ENCODE measurements at regions not wholly inside any gene's neighbourhood (a gene's known extent, or its start where the extent isn't known, plus 50 kb on each side); places are given as distances from the start of the nearest gene placed in this dataset.
"Not testable (repeated sequence)": the region's sequence is repeated elsewhere in the genome, so short reads cannot be mapped to it uniquely, and the experiment has no call there.

DNA sequence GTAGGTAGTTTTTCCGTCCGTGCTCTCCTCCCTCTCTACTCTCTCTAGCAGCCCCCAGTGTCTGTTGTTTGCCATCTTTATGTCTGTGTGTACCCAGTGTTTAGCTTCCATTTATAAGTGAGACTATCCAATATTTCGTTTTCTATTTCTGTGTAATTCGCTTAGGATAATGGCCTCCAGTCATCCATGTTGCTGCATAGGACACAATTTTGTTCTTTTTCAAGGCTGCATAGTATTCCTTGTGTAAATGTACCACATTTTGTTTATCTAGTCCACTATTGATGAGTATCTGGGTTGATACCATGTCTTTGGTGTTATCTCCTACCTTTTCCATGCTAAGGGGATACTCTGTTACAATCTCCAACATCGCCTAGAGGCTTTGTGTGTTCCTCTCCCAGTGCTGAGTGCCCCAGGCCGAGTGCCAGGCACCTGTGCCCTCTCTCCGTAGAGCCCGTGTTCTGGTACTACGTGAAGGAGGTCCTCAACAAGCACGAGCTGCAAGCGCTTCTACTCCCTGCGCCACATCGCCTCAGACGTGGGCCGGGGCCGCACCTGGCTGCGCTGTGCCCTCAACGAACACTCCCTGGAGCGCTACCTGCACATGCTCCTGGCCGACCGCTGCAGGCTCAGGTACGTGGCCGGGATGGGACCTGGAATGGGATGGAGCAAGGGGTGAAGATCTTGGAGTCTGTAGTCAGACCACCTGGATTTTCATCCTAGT is 51.0 kb downstream of the NPIPB11 start:
- DNase-seq, result not testable (repeated sequence)

DNA sequence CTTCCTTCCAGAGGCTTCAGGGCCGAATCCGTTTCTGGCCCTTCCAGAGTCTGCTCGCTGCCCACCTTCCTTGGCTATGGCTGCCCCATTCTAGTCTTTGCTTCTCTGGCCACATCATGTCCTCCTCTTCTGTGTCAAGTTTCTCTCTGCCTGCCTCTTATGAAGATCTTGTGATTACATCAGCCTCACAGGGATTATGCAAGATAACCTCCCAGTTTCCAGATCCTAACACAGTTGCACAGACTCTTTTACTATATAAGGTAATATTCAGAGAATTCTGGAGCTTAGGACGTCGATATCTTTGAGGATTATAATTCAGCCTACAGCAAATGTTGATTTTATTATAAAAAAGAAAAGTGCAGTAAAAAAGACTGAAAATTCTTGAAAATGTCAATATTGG is 52.1 kb downstream of the NPIPB11 start:
- DNase-seq, result not testable (repeated sequence)

DNA sequence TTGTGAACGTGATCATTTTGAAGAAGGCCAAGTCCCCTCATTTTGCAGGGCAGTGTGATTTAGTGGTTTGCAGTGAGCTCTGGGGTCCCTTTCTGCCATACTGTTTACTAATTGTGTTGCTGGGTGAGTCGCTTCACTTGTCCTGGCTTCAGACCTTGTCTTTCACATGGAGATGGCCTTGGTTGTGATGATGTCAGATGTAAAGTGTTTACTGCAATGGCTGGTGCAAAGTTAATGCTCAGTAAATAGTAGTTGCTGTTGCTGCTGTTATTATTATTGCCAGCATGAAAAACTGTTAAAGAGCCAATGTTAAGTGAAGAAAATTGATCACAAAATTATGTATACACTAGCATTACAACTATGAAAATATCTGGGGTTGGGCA is 53.9 kb downstream of the NPIPB11 start:
- not testable (repeated sequence) for DNase-seq

DNA sequence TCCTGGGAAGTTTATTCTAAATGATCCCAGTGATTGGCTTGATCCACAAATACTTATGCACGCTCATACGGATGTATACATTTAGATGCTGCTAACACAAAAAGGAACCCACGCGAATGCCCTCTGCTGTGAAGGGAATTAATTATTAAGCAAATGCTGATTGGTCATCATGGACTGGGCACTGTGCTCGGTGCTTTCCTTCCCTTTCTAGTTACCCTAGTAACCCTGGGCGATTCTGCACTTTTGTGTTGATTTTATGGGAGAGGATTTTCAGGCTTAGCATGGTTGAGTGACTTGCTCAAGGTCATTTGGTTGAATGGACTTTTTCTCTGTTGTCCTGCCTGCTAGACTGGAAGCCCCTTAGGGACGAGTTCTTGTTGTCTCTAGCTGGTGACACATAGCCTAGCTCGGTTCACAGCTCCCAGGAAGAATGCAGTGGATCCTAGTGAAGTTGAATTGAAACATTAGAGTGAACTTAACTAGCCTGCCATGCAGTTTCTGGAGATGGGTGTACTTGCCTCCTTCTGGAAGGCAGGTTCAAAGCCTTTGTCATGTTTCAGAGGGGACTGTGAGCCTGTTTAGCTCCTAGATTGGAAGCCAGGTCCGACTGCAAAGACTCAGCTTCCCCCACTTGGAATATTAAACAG is 54.4 kb downstream of the NPIPB11 start:
- not testable (repeated sequence) for DNase-seq

DNA sequence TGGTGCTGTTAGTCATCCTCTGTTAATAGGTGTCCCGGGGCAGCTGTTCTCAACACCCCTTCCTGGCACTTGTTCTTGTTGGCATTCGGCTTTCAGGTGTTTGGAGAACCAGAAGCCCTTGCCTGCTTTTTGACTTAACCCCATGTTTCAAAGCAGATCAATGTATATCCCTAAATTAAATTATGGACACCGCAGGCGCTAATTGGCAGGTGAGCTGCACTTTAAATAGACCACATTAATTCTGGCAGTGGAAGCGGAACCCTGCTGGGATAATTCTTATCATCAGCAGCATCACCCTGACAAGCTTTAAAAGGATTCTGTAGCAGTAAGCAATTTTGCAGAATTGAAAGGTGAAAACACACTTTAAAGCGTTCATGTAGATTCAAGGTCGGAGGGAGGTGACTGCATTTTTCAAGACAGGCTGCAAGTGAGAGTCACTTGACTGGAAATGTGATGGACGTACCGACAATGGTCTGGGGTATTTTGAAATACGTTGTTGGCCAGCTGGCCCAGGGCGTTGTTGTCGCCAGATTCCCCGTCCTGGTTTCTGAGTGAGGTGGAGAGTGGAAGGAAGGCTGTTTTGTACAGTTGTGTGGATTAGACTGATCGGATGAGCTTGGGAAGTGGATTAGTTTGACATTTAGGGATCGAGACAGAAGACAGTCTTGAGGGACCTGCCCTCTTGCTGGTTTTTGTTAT is 55.1 kb downstream of the NPIPB11 start:
- not testable (repeated sequence) for DNase-seq

DNA sequence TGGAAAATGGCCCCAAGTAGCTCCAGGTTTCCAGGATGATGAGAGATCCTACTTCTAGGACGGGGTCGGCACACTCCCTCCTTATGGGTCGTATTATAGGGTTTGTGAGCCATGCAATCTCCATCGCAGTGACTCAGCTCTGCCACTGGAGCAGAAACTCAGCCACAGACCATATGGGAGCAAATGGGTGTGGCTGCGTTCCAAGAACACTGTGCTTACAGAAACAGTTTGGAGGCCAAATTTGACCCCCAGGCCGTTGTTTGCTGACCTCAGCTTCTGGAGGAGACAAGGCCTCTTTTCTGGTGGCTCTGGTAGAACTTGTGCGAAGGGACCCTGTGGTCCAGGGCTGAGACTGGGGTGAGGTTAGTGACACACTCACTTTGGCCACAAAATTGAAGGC is 56.5 kb downstream of the NPIPB11 start:
- DNase-seq, result peak; percentile 57

DNA sequence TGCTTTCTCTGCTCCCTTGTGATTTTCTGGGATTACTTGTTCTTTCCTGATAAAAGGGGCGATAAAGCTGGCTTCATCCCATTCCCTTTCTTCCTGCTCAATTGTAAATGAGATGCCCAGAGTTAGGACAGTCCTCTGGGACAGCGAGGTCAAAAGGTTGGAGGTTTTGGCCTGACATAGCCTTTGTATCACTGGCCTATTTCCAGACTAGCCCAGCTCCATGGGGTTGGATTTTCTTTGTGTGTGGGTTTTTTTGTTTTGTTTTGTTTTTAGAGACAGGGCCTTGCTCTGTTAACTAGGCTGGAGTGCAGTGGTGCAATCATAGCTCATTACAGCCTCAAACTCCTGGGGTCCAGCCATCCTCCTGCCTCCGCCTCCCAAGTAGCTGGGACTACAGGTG is 57.8 kb downstream of the NPIPB11 start:
- DNase-seq, result not testable (repeated sequence)

DNA sequence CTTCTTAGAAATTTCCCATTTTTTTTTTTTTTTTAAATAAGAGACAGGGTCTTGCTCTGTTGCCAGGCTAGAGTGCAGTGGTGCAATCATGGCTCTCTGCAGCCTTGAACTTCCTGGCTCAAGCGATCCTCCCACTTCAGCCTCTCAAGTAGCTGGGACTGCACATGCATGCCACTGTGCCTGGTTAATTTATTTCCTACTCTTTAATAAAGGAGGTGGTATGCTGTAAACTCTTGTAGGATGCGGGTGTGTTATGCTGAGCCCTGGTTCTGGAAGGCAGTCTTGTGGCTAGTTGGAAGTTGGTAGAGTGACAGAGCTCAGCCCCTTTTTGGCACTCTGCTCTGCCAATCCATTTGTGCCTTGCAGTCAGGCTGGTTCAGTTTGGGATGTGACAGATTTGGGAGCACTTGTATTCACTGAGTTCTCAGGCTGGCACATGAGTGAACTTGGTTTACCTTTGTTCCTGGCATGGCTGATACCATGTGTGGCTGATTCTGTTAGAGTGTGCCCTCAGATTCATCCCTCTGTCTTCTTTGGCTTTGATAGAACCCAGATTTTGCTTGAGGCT is 58.3 kb downstream of the NPIPB11 start:
- not testable (repeated sequence) for DNase-seq

DNA sequence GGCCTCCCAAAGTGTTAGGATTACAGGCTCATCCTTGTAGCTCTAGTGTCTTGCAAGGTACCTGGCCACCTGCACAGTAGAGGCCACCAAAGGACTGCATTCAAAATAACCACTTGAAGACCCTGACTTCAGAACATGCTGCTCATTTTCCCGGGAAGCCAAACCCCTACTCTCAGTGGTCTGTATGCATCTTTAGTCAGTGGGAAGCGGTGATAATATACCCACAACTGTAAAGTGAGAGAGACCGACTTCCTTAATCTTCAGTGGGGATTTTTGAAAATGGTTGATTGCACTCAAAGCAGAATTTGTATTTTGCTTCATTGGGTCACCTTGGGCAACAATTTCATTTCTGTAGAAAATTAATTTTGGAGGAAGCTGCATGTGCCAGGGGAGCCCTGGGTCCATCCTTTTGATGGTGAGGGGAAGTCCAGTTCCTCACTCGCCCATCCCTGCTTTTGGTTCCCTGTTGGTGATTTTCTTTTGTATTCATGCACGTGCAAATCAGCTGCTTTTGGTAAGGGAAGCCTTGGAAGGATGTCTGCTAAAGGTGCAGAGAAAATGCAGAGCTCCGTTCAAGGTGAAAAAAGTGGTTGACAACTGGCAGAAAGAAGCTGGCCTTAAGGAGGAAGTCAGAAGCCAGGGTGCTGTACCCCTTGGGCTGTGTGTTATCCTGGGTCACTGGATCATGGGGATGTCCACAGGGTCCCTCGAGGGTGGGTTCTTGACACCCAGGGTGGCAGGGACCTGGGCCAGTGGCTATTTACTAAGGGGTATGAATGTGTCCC is 59.5 kb downstream of the NPIPB11 start:
- not testable (repeated sequence) for DNase-seq

DNA sequence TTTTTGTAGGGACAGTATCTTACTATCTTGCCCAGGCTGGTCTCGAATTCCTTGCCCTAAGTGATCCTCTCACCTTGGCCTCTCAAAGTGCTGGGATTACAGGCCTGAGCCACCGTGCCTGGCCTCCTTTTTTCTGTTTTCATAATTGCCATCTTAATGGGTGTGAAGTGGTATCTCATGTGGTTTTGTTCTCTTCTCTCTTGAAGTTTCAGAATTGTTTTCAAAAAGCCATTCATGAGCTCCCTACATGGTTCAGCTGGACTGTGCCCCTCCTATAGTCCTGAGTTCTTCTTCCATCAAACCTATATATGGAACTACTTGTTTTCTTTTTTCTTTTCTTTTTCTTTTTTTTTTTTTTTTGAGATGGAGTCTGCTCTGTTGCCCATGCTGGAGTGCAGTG is 60.3 kb downstream of the NPIPB11 start:
- not testable (repeated sequence) for DNase-seq

DNA sequence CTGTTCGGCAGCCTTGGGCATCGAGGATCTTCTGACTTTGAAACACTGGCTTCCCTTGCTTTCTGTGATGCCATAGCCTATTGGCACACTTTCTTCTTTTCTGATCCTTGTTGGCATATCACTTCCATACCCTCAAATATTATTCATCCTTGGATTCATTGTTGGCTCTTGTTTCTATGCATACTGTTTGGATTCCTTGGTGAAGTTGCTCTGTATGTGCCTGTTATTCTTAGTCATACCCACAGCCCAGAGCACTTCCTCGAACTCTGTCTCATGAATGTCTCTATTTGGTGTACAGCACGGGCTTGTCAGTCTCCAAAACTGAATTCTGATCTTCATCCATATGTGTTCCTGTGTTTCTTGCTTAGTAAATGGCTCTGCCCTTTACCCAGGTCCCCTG is 63.6 kb downstream of the NPIPB11 start:
- not testable (repeated sequence) for DNase-seq

DNA sequence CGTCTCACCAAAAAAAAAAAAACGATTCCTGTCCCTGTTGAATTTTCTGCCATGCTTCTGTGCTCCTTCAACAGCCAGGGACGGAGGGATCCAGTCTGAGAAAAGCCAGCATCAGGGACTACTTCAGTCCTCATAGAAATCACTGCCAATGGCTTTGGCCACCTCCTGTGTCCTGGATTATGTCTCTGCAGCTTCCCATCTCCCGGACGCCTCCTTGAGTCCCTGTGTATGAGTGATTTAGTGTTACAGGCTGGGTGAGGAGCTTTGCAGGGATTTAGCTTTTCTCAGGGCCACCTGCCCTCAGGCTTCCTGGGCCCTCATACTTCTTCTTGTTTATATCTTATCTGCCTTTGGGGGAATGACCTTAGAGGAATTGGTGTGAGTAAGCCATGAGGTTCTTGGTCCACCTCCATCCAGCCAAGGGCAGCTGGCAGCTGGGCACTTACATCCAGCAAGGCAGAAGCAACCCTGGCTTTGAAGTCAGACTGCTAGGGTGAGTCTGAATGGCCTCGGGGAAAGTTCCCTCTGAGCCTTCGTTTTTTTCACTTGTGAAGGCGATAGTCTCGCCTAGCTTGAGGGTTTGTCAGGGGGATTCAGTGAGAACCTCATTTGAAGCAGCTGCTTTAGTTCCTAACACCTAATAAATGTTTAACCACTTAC is 65.6 kb downstream of the NPIPB11 start:
- not testable (repeated sequence) for DNase-seq

DNA sequence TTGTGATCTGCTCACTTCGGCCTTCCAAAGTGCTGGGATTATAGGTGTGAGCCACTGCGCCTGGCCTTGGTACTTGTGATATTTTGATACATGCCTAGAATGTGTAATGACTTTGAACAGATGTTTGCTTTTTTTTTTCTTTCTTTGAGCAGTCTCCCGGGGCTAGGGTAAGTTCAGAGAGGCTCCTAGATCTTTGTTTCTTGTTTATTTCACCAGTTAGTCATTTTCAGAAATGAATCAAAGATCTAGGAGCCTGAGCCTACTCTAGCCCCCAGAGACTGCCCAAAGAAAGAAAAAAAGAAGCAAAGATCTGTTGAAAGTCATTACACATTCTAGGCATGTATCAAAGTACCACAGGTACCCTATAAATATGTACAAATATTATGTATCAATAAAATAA is 66.3 kb downstream of the NPIPB11 start:
- not testable (repeated sequence) for DNase-seq

DNA sequence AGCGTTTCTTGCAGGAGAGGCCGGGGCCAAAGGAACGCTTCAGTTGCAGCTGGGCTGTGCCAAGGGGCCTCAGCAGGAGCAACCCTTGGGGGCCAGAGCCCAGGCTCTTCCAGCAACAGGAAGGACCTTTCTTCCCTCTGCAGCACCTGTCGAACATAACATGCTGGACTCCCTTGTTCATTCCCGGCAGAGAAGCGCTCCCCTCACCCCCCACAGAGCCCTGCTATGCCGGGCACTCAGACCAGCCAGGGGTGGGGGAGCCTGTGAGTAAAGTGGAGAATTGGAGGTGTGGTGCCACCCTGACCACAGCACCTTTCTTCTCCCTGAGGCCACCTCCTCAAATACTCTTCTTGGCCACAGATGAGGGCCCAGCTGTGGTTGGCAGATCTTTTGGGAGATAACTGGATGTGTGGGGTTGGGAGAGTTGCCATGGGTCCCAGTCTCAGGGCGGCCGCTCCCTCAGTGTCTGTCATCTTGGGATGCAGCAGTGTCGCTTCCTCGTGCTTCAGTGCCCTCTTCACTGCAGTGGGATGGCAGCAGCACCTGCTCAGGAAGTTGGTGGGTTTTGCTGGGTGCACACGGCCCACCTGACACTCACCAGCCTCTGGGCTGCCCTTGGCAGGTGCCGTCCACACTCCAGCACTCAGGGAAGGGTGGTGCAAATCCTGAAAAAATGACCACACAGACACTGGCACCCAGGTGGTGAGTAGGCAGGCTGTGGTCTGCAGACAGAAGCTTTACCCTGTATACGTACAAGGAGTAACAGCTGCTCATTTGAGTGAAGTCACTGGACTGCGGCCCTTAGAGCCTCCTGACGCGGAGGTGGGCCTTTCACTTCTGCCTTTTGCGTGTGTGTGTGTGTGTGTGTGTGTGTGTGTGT is 67.5 kb downstream of the NPIPB11 start:
- DNase-seq, result not testable (repeated sequence)

DNA sequence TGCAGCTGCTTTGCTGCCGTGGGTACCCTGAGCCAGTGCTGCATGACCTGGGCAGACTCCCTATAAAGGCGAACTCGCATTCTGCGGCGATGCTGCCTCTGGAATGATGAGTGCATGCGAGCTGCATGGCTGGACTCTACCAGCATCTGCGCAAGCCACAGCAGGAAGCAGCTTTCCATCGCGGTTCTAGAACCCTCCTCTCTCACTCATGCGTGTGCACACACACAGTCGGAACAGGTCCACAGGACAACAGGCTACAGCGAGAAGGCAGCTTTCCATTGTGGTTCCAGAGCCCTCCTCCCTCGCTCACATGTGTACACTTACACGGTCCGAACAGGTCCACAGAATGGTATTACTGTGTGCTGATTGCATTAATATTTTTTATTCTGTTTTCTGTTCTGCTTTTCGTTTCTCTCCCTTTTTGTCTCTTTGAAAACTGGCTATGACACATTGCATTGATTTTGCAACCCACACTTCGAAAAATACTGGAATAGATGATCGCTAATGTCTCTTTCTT is 69.1 kb downstream of the NPIPB11 start:
- not testable (repeated sequence) for DNase-seq

DNA sequence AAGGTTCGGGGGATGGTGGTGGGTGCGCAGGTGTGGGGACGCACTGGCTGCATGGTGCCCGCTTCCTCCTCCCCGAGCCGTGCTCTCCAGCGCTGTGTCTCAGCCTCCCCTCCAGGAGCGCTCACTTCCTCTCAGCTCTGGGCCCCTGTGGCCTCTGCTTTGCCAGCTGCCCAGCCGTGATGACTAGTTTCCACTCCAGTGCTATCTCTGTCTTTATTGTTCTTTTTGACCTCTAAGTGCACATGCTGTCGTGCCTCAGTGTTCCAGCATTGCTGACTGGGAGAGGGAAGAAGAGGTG is 71.0 kb downstream of the NPIPB11 start:
- DNase-seq, result not testable (repeated sequence)

DNA sequence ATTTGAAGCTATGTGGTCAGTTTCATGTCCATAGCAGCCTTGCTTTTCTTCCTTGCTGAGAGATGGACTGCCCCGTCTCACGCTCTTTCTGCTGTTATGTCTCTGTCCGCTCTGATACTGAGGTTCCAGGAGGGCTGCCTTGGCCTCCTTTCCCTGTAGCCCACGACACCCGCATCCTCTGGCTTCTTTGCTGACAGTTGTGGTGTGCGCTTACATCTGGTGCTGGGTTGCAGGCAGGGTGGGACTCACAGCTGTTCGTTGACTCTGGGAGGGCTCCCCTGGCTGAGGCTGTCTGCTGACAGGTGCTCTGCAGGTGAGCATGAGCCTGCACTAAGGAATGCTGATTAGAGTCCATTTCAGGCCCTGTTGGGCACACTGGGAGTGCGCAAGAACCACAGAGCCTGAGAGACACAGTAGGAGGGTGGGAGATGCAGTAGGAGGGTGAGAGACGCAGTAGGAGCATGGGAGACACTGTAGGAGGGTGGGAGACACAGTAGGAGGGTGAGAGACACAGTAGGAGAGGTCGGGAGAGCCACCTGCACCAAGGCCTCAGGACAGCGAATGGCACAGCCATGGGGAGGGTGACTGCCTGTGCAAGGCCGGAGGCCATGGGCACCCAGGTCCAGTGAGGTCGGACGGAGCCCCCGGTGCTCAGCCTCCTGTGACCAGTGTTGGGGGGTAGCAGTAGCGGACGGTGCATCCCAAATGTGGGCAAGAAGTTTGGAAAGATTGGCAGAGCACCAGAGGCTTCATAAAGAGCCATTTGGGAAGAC is 71.5 kb downstream of the NPIPB11 start:
- DNase-seq, result not testable (repeated sequence)

DNA sequence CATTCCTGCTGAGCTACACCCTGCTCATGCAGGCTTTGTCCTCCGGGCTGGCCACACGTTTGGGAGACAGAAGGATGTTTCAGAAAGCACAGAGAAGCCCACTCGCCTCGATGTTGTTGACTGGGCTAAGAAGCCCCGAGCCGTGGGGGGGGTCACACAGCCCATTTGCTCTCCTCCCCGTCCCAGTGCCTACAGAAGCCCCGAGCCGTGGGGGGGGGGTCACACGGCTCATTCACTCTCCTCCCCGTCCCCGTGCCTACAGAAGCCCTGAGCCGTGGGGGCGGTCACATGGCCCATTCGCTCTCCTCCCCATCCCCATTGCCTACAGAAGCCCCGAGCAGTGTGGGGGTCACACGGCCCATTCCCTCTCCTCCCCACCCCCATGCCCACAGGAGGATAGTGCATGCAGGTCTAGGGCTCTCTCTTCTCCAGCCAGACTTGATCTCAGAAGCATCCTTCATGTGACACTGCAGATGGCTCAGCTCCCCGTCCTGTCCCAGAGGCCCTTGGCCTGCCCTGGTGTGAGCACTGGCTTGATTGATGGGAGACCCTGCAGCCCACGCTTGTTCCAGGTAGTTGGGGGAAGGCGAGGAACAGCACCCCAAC is 72.9 kb downstream of the NPIPB11 start:
- DNase-seq, result not testable (repeated sequence)

DNA sequence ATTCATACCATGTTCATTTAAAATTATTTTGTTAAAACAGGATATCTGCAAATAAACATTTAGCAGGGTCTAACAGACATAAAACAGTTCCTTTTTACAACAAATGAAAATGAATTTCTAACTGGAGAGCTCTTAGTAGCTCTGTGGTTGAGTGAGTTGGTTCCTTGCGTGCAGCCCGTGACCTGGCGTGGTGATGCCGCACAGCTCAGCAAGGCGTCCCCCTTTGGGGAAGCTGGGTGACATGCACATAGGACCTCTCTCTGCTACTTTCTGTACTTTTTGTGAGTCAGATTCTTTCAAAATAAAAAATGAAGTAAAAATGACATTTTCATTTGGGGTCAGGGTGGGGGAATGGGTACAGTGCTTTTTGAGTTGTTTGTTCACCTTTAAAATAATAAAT is 75.9 kb downstream of the NPIPB11 start:
- DNase-seq, result not testable (repeated sequence)

DNA sequence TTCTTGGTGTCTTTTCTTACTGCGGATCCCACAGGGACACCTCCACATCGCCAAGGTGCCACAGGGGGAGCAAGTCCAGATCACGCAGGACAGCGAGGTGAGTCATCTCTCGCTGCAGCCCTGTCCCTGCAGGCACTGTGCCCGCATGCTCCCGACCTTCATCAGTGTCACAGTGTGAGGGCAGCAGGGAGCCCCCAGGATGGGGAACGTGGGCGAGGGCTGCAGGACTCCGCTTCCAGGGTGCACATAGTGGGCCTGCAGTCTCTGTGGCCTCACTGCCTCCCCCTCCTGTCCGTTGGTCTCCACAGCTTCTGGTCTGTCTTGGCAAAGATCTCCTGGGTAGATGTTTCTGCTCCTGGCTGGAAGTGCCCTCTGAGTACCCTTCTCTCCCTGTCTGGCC is 78.0 kb downstream of the NPIPB11 start:
- not testable (repeated sequence) for DNase-seq

Data from left hindlimb (tissue), 1 donor.